ENCODE measurements at regions not wholly inside any gene's neighbourhood (a gene's known extent, or its start where the extent isn't known, plus 50 kb on each side); places are given as distances from the start of the nearest gene placed in this dataset.
"Not testable (repeated sequence)": the region's sequence is repeated elsewhere in the genome, so short reads cannot be mapped to it uniquely, and the experiment has no call there.

DNA sequence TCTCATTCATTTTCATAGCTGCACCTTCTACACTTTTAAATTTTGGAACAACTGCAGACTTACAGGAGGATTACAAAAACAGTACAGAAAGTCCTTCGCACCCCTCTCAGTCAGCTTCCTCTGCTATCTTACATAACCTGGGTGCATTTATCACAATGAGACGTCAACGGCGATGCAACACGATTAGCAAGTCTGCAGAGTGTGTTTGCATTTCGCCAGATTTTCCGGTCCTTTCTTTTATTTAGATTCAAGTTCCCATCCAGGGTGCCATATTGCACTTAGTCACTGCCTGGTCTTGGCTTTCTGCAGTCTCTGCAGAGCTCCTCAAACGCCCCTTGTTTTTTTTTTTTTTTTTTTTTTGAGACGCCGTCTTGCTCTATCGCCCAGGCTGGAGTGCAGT is 85.9 kb downstream of the ASMT start:
- TF ChIP-seq CTCF (IDR thresholded peaks at IDR 0.05; ENCODE audit: control insufficient read depth, extremely low read depth, insufficient read depth): no peak
- no peak overlapping the region for H3K4me3 ChIP-seq (ENCODE audit: low read depth, low read length)
- DNase-seq (ENCODE audit: low read depth): no peak

DNA sequence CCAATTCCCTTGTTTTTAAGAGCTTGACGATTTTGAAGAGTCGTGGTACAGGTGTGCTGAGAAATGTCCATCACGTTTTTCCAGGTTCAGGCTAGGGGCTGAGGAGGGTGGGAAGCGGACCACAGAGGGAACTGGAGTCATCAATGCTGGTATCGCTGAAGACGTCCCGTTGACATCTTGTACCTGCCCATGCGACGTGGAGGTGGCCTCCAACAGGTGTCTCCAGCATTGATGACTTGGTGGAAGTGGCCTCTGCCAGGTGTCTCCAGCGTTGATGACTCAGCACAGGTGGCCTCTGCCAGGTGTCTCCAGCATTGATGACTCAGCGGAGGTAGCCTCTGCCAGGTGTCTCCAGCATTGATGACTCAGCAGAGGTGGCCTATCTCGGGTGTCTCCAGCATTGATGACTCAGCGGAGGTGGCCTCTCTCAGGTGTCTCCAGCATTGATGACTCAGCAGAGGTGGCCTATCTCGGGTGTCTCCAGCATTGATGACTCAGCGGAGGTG is 86.6 kb downstream of the ASMT start:
- DNase-seq (ENCODE audit: low read depth): not testable (repeated sequence)

GRCh38 chrX:1702142-1702541 is 87.3 kb downstream of the ASMT start:
- not testable (repeated sequence) for DNase-seq (ENCODE audit: low read depth); H3K4me3 ChIP-seq (ENCODE audit: low read depth, low read length)

More for the DNA sequence above, 86.6 kb downstream of the ASMT start:
- not testable (repeated sequence) for H3K4me3 ChIP-seq (ENCODE audit: low read depth, low read length)

- H3K4me3 ChIP-seq (ENCODE audit: low read depth, low read length); DNase-seq (ENCODE audit: low read depth): not testable (repeated sequence)
Measured at GRCh38 chrX:1702557-1702956, 87.7 kb downstream of the ASMT start.

DNA sequence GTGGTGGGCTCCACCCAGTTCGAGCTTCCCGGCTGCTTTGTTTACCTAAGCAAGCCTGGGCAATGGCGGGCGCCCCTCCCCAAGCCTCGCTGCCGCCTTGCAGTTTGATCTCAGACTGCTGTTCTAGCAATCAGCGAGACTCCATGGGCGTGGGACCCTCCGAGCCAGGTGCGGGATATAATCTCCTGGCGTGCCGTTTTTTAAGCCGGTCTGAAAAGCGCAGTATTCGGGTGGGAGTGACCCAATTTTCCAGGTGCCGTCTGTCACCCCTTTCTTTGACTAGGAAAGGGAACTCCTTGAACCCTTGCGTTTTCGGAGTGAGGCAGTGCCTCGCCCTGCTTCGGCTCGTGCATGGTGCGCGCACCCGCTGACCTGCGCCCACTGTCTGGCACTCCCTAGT is 94.4 kb downstream of the ASMT start:
- DNase-seq (ENCODE audit: low read depth); H3K4me3 ChIP-seq (ENCODE audit: low read depth, low read length): not testable (repeated sequence)

GRCh38 chrX:1713296-1713695 is 98.4 kb downstream of the ASMT start:
- H3K4me3 ChIP-seq (ENCODE audit: low read depth, low read length): no peak overlapping the region
- TF ChIP-seq CTCF (IDR thresholded peaks at IDR 0.05; ENCODE audit: control insufficient read depth, extremely low read depth, insufficient read depth): no peak
- no peak for DNase-seq (ENCODE audit: low read depth)

DNA sequence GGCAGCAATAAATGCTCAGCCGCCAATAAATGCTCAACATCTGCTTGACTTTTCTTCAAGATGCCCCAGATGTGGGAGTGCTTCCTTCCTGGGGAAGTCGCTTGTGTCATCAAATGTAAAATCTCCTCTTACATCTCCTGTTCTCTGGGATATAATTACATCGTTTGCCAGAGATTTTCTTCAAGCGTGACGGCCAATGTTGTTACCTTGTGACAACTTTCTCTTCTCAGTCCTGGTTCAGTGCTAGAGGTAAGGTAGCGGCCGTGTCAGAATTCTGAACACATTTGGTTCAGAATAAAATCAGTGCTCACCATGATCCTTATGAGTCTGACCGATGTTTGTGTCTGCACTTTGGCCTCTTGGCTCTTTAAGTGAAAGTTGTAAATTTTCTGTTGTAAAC is 102.5 kb downstream of the ASMT start:
- TF ChIP-seq CTCF (IDR thresholded peaks at IDR 0.05; ENCODE audit: control insufficient read depth, extremely low read depth, insufficient read depth): no peak
- no peak overlapping the region for H3K4me3 ChIP-seq (ENCODE audit: low read depth, low read length)
- DNase-seq (ENCODE audit: low read depth): no peak

DNA sequence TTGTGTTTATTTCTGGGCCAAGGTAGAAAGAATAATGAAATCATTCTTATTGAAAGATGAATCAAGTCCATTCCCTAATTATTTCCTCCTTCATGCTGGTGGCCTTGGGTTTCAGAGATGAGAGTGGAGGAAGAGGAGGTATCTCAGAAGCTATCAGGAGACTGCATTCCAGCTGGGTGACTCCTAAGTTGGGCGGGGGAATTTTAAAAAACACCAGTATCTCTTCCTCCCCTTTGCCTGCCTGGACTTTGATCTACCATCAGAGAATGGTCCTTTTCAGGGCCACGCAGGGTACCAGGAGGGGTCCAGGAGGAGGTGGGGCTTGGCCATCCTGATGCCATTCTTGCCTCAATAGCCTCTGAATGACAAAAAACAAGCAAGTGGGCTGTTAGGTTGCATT is 104.4 kb downstream of the ASMT start:
- no peak overlapping the region for H3K4me3 ChIP-seq (ENCODE audit: low read depth, low read length)
- no peak for TF ChIP-seq CTCF (IDR thresholded peaks at IDR 0.05; ENCODE audit: control insufficient read depth, extremely low read depth, insufficient read depth)
- DNase-seq (ENCODE audit: low read depth): no peak

- no peak overlapping the region for H3K4me3 ChIP-seq (ENCODE audit: low read depth, low read length)
- no peak for DNase-seq (ENCODE audit: low read depth)
- no peak for TF ChIP-seq CTCF (IDR thresholded peaks at IDR 0.05; ENCODE audit: control insufficient read depth, extremely low read depth, insufficient read depth)
Measured at GRCh38 chrX:1720836-1721235, 106.0 kb downstream of the ASMT start.
